ENCODE measurements at regions not wholly inside any gene's neighbourhood (a gene's known extent, or its start where the extent isn't known, plus 50 kb on each side); places are given as distances from the start of the nearest gene placed in this dataset.
"Not testable (repeated sequence)": the region's sequence is repeated elsewhere in the genome, so short reads cannot be mapped to it uniquely, and the experiment has no call there.

- no peak for DNase-seq
- in situ Hi-C loops (cut with HindIII; ENCODE audit: low pct_ligation_motif_present, low sequenced_read_pairs) = no loop called here
- no peak for TF ChIP-seq CTCF (IDR thresholded peaks at IDR 0.05; ENCODE audit: low read depth, low read length, missing control alignments)
- Histone ChIP-seq H3K27ac (no peak overlapping the region), H3K36me3 (replicated peaks) (no peaks in the 10 kb centered on the region), H3K4me3 (ENCODE audit: low read depth, low read length) (no peak overlapping the region), H3K27me3 (replicated peaks) (no peaks in the 10 kb centered on the region)
Measured at GRCh38 chr4:127311924-127312323, 320.8 kb upstream of the INTU start.

- no peak for TF ChIP-seq CTCF (IDR thresholded peaks at IDR 0.05; ENCODE audit: low read depth, low read length, missing control alignments)
- DNase-seq = no peak
- H3K27ac ChIP-seq = no peak overlapping the region
- no peaks in the 10 kb centered on the region for H3K27me3 ChIP-seq (replicated peaks)
- in situ Hi-C loops (cut with HindIII; ENCODE audit: low pct_ligation_motif_present, low sequenced_read_pairs) = no loop called here
- no peak overlapping the region for H3K4me3 ChIP-seq (ENCODE audit: low read depth, low read length)
- H3K36me3 ChIP-seq (replicated peaks) = no peaks in the 10 kb centered on the region
Measured at GRCh38 chr4:127313767-127314166, 319.0 kb upstream of the INTU start.

- no peak for DNase-seq
- Histone ChIP-seq H3K27me3 (replicated peaks) (no peaks in the 10 kb centered on the region), H3K4me3 (ENCODE audit: low read depth, low read length) (no peak overlapping the region), H3K27ac (no peak overlapping the region), H3K36me3 (replicated peaks) (no peaks in the 10 kb centered on the region)
- TF ChIP-seq CTCF (IDR thresholded peaks at IDR 0.05; ENCODE audit: low read depth, low read length, missing control alignments) = no peak
- in situ Hi-C loops (cut with HindIII; ENCODE audit: low pct_ligation_motif_present, low sequenced_read_pairs) = no loop called here
Measured at GRCh38 chr4:127327491-127327890, 305.3 kb upstream of the INTU start.

GRCh38 chr4:127335073-127335620, 297.6 kb upstream of the INTU start:
- no peak for TF ChIP-seq CTCF (IDR thresholded peaks at IDR 0.05; ENCODE audit: low read depth, low read length, missing control alignments)
- in situ Hi-C loops (cut with HindIII; ENCODE audit: low pct_ligation_motif_present, low sequenced_read_pairs) = no loop called here
- no peak overlapping the region for H3K4me3 ChIP-seq (ENCODE audit: low read depth, low read length)
- H3K36me3 ChIP-seq (replicated peaks) = no peaks in the 10 kb centered on the region
- no peaks in the 10 kb centered on the region for H3K27me3 ChIP-seq (replicated peaks)
- no peak overlapping the region for H3K27ac ChIP-seq
- DNase-seq = no peak

GRCh38 chr4:127335732-127336131, 297.0 kb upstream of the INTU start:
- in situ Hi-C loops (cut with HindIII; ENCODE audit: low pct_ligation_motif_present, low sequenced_read_pairs) = no loop called here
- Histone ChIP-seq H3K36me3 (replicated peaks) (no peaks in the 10 kb centered on the region), H3K27ac (no peak overlapping the region), H3K27me3 (replicated peaks) (no peaks in the 10 kb centered on the region), H3K4me3 (ENCODE audit: low read depth, low read length) (no peak overlapping the region)
- TF ChIP-seq CTCF (IDR thresholded peaks at IDR 0.05; ENCODE audit: low read depth, low read length, missing control alignments) = no peak
- DNase-seq = no peak

- H3K36me3 ChIP-seq (replicated peaks); DNase-seq; H3K27ac ChIP-seq; in situ Hi-C loops (cut with HindIII; ENCODE audit: low pct_ligation_motif_present, low sequenced_read_pairs); H3K4me3 ChIP-seq (ENCODE audit: low read depth, low read length); H3K27me3 ChIP-seq (replicated peaks): not testable (repeated sequence)
Measured at GRCh38 chr4:127343123-127343522, 289.6 kb upstream of the INTU start.
